WTC11 (cell line): ENCODE measurements at regions not wholly inside any gene's neighbourhood (a gene's known extent, or its start where the extent isn't known, plus 50 kb on each side); places are given as distances from the start of the nearest gene placed in this dataset.

Experiments used
- ATAC-seq: fragments of 200-7000 bp; cut with Tn5 transposase; 2 replicates; pipeline ENCODE4 v1.10.0; 2021; ENCODE audit warnings: mild to moderate bottlenecking, moderate library complexity
- CTCF ChIA-PET: fragments of 300-600 bp; sonication (Branson Sonifier 250); formaldehyde crosslinking; loops from one replicate; lab custom pipeline; 2021; ENCODE audit warnings: antibody characterized with exemption; lab: Charles Lee
- POLR2A ChIA-PET: fragments of 350-600 bp; sonication (Branson Sonifier 250); formaldehyde crosslinking; loops from one replicate; lab custom pipeline; 2021; ENCODE audit warnings: antibody characterized with exemption; lab: Charles Lee
- DNase-seq: peaks from one replicate; pipeline ENCODE4 v3.0.0; 2021; ENCODE audit warnings: low spot score
- H3K27ac Mint-ChIP-seq: 2 replicates; pipeline ENCODE4 v1.8.0; 2021; ENCODE audit warnings: mixed read lengths
- H3K27me3 Mint-ChIP-seq: 2 replicates; pipeline ENCODE4 v1.8.0; 2021; ENCODE audit warnings: low read depth, mild to moderate bottlenecking, moderate library complexity, mixed read lengths
- H3K36me3 Mint-ChIP-seq: 2 replicates; pipeline ENCODE4 v1.8.0; 2021; ENCODE audit warnings: mixed read lengths
- H3K4me1 Mint-ChIP-seq: 2 replicates; pipeline ENCODE4 v1.8.0; 2022; ENCODE audit warnings: mixed read lengths
- H3K4me3 Mint-ChIP-seq: 2 replicates; pipeline ENCODE4 v1.8.0; 2021; ENCODE audit warnings: mild to moderate bottlenecking, moderate library complexity, mixed read lengths
- H3K9me3 Mint-ChIP-seq: 2 replicates; pipeline ENCODE4 v1.8.0; 2021; ENCODE audit warnings: mixed read lengths
- ATF1 ChIP-seq: sonication (generic); formaldehyde crosslinking; IDR thresholded peaks from 2 replicates; pipeline ENCODE4 v1.8.1; 2023; ENCODE audit warnings: mild to moderate bottlenecking, moderate library complexity, missing genetic modification reagents
- CBFB ChIP-seq: sonication (generic); formaldehyde crosslinking; IDR thresholded peaks from 2 replicates; pipeline ENCODE4 v1.8.1; 2022; ENCODE audit warnings: mild to moderate bottlenecking, low read depth, missing genetic modification reagents
- CDX4 ChIP-seq: fragments of 250-450 bp; sonication (Bioruptor Pico); IDR thresholded peaks from 2 replicates; pipeline ENCODE4 v1.9.0; 2021; ENCODE audit warnings: moderate library complexity, mild to moderate bottlenecking, inconsistent platforms, borderline replicate concordance
- JUN ChIP-seq: sonication (generic); formaldehyde crosslinking; IDR thresholded peaks from 2 replicates; pipeline ENCODE4 v1.8.0; 2023; ENCODE audit warnings: mild to moderate bottlenecking, missing genetic modification reagents
- MYBL2 ChIP-seq: sonication (generic); formaldehyde crosslinking; IDR thresholded peaks from 2 replicates; pipeline ENCODE4 v1.8.1; 2023; ENCODE audit warnings: mild to moderate bottlenecking, moderate library complexity, missing genetic modification reagents
- NFATC4 ChIP-seq: fragments of 250-450 bp; sonication (Bioruptor Pico); IDR thresholded peaks from 2 replicates; pipeline ENCODE4 v1.9.0; 2021; ENCODE audit warnings: mild to moderate bottlenecking
- NFYB ChIP-seq: sonication (generic); formaldehyde crosslinking; conservative IDR thresholded peaks from 2 replicates; pipeline ENCODE4 v1.8.0; 2022; ENCODE audit warnings: low read depth, missing genetic modification reagents
- NR3C1 ChIP-seq: sonication (generic); formaldehyde crosslinking; conservative IDR thresholded peaks from 2 replicates; pipeline ENCODE4 v1.8.1; 2023; ENCODE audit warnings: low read depth, mild to moderate bottlenecking, missing genetic modification reagents
- SMAD4 ChIP-seq: sonication (generic); formaldehyde crosslinking; IDR thresholded peaks from 2 replicates; pipeline ENCODE4 v1.8.0; 2022; ENCODE audit warnings: mild to moderate bottlenecking, missing genetic modification reagents
- SOX15 ChIP-seq: fragments of 250-450 bp; sonication (Bioruptor Pico); IDR thresholded peaks from 2 replicates; pipeline ENCODE4 v1.9.0; 2021; ENCODE audit warnings: mild to moderate bottlenecking
- STAT6 ChIP-seq: sonication (generic); formaldehyde crosslinking; conservative IDR thresholded peaks from 2 replicates; pipeline ENCODE4 v1.8.1; 2023; ENCODE audit warnings: mild to moderate bottlenecking, low read depth, missing genetic modification reagents, moderate library complexity
- TEAD4 ChIP-seq: sonication (generic); formaldehyde crosslinking; IDR thresholded peaks from 2 replicates; pipeline ENCODE4 v1.8.0; 2022; ENCODE audit warnings: mild to moderate bottlenecking, missing genetic modification reagents
- ZBTB21 ChIP-seq: sonication (generic); formaldehyde crosslinking; IDR thresholded peaks from 2 replicates; pipeline ENCODE4 v1.8.1; 2023; ENCODE audit warnings: mild to moderate bottlenecking, missing genetic modification reagents, borderline replicate concordance
- ZBTB43 ChIP-seq: sonication (generic); formaldehyde crosslinking; IDR thresholded peaks from 2 replicates; pipeline ENCODE4 v1.8.1; 2023; ENCODE audit warnings: mild to moderate bottlenecking, missing genetic modification reagents
- ZNF263 ChIP-seq: sonication (generic); formaldehyde crosslinking; IDR thresholded peaks from 2 replicates; pipeline ENCODE4 v1.8.1; 2022; ENCODE audit warnings: low read depth, mild to moderate bottlenecking, moderate library complexity, missing genetic modification reagents
- ZNF423 ChIP-seq: fragments of 250-450 bp; sonication (Bioruptor Pico); IDR thresholded peaks from 2 replicates; pipeline ENCODE4 v2.1.2; 2022; ENCODE audit warnings: mild to moderate bottlenecking, moderate library complexity
- ZNF671 ChIP-seq: fragments of 250-450 bp; sonication (Bioruptor Pico); IDR thresholded peaks from 2 replicates; pipeline ENCODE4 v1.8.0; 2021; ENCODE audit warnings: mild to moderate bottlenecking
- TF ChIP-seq, protein P1 (sequence below): sonication (generic); formaldehyde crosslinking; IDR thresholded peaks from 2 replicates; pipeline ENCODE4 v1.8.1; 2023; ENCODE audit warnings: mild to moderate bottlenecking, missing genetic modification reagents, moderate library complexity
- TF ChIP-seq, protein P2 (sequence below): fragments of 250-450 bp; sonication (Bioruptor Pico); conservative IDR thresholded peaks from 2 replicates; pipeline ENCODE4 v1.9.0; 2021; ENCODE audit warnings: mild to moderate bottlenecking

DNA sequence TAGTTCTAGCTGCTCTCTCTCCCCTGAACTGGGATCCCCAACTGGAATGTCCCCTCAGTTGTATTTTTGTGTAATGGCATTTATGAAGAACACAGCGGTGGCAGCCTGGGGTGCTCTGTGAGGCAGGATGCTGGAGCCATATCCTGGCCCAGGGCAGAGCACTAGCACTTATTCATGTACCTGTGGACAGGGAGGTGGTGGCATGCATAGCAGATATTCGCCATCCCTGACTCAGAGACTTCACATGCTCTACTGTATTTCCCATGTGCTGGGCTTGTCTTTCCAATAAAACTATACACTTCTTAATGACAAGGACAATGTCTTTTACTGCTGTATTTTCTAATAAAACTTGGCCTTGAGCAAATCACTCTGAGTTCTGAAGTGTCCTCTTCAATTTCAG lies 125.3 kb downstream of the ADAMTS15 start:
- DNase-seq (no peak), ATAC-seq (no peak)
- H3K4me3 Mint-ChIP-seq = no peak overlapping the region
- ChIA-PET CTCF (no interaction called here), POLR2A (no interaction called here)
- H3K9me3 Mint-ChIP-seq = peaks cover 14% of the 10 kb centered on the region
- H3K27ac Mint-ChIP-seq = no peak overlapping the region
- peaks cover 1% of the 10 kb centered on the region for H3K27me3 Mint-ChIP-seq
- H3K36me3 Mint-ChIP-seq = peaks cover 6% of the 10 kb centered on the region
- H3K4me1 Mint-ChIP-seq = no peaks in the 10 kb centered on the region
- TF ChIP-seq ZNF263 (no peak), ZBTB21 (no peak), NFYB (CRISPR knock-in tag) (no peak), MYBL2 (CRISPR knock-in tag) (no peak), CDX4 (CRISPR knock-in tag) (no peak), ZNF423 (no peak), CBFB (CRISPR knock-in tag) (no peak), ATF1 (CRISPR knock-in tag) (no peak), SMAD4 (no peak), NR3C1 (no peak), ZBTB43 (no peak), SOX15 (CRISPR knock-in tag) (no peak)
- TF ChIP-seq, protein P1, sequence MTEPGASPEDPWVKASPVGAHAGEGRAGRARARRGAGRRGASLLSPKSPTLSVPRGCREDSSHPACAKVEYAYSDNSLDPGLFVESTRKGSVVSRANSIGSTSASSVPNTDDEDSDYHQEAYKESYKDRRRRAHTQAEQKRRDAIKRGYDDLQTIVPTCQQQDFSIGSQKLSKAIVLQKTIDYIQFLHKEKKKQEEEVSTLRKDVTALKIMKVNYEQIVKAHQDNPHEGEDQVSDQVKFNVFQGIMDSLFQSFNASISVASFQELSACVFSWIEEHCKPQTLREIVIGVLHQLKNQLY (CRISPR knock-in tag) = no peak

GRCh38 chr11:130574740-130575139 lies 126.3 kb downstream of the ADAMTS15 start:
- no peak for ATAC-seq
- Mint-ChIP-seq H3K27ac (no peak overlapping the region), H3K36me3 (no peaks in the 10 kb centered on the region), H3K4me3 (no peak overlapping the region), H3K9me3 (peaks cover 9% of the 10 kb centered on the region; the same call in 1 of the 2 replicates), H3K27me3 (peaks cover 3% of the 10 kb centered on the region), H3K4me1 (0 out of 2 replicates have a peak, but pooled peaks cover under 1% of the 10 kb centered on the region)
- ChIA-PET CTCF (no interaction called here), POLR2A (no interaction called here)
- TF ChIP-seq TEAD4 (CRISPR knock-in tag) (no peak), STAT6 (no peak), ZBTB43 (no peak)
- no peak for DNase-seq

DNA sequence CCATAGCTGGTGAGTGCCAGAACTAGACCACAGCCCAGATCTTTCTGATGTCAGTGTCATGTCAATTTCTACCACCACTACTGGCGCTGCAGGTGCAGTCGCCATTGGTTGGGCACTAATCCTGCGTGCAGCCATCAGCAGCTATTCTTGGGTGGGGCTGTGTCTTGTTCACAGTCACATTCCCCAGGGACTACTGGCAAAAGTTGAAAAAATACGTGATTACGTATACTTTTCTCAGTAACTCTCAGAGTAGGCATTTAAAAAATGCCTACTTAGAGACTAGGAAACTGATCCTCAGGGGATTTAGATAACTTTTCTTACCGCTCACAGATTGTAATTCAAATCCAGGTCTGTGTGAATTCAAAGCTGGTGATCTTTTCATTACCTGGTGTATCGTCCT lies 127.7 kb downstream of the ADAMTS15 start:
- ATAC-seq (no peak), DNase-seq (no peak)
- Mint-ChIP-seq H3K4me3 (no peak overlapping the region), H3K27ac (no peak overlapping the region), H3K9me3 (peaks cover 11% of the 10 kb centered on the region; the same call in 1 of the 2 replicates), H3K36me3 (no peaks in the 10 kb centered on the region), H3K4me1 (peaks cover 14% of the 10 kb centered on the region), H3K27me3 (peaks cover 3% of the 10 kb centered on the region)
- ChIA-PET POLR2A (no interaction called here), CTCF (no interaction called here)
- TF ChIP-seq, protein P2, sequence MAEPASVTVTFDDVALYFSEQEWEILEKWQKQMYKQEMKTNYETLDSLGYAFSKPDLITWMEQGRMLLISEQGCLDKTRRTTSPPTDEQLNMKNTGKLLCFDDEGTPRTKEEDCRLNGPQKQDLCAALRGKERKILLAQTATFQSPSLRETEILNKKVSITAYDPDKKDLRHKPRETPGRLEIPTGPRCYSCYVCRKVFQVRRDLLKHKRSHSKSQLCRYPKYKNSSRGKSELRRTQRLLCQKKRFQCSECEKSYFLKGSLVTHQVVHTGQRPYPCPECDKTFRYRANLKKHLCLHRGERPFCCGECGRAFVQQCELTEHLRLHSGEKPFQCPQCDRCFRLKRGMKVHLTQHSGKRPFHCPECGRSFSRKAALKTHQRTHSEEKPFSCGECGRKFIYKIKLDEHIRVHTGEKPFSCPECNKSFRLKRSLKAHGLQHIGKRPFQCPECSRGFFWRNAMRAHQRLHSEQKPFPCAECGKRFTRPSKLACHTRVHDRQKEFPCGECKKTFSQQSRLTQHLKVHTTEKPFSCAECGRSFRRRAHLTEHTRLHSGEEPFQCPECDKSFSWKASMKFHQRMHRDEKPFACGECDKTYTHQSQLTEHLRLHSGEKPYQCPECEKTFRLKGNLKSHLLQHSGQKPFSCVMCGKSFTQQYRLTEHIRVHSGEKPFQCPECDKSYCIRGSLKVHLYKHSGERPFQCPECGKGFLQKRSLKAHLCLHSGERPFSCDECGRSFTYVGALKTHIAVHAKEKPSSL = no peak
- TF ChIP-seq JUN (CRISPR knock-in tag) (no peak), MYBL2 (CRISPR knock-in tag) (no peak), ZNF671 (CRISPR knock-in tag) (no peak), NFATC4 (CRISPR knock-in tag) (no peak)
